H1 (cell line): ENCODE measurements at regions not wholly inside any gene's neighbourhood (a gene's known extent, or its start where the extent isn't known, plus 50 kb on each side); places are given as distances from the start of the nearest gene placed in this dataset.

ENCODE experiments used
- SP2 ChIP-seq: IDR thresholded peaks from 2 replicates; pipeline ENCODE4 v1.6.1; 2012; ENCODE audit warnings: mild to moderate bottlenecking, low read length, inconsistent platforms
- TF ChIP-seq, protein P1 (sequence below): IDR thresholded peaks from 2 replicates; pipeline ENCODE4 v1.6.1; 2011; ENCODE audit warnings: low read length, improper control_type of control experiment

DNA sequence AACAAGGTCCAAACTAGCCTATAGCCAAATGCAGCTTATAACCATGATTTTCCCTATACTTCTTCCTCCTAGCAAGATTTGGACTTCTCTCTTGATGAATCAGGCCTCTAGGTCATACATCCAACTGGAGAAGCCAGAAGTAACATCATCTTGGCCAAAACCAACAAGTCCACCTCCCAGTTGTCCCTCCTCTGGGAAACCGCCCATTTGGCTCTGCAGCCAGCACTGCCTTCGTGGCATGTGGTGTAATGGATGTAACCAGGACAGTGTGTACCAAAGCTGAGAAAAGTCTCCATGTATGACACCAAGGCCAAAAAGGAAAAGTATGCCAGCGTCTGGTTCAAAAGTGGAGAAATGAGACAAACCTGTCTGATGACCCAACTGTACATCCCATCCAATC is 59.3 kb upstream of the VASH1 start (continued):
- no peak for TF ChIP-seq SP2
- TF ChIP-seq, protein P1, sequence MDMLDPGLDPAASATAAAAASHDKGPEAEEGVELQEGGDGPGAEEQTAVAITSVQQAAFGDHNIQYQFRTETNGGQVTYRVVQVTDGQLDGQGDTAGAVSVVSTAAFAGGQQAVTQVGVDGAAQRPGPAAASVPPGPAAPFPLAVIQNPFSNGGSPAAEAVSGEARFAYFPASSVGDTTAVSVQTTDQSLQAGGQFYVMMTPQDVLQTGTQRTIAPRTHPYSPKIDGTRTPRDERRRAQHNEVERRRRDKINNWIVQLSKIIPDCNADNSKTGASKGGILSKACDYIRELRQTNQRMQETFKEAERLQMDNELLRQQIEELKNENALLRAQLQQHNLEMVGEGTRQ, result no peak
- TF ChIP-seq, all 59 proteins: peak for 0
